ENCODE measurements at regions not wholly inside any gene's neighbourhood (a gene's known extent, or its start where the extent isn't known, plus 50 kb on each side); places are given as distances from the start of the nearest gene placed in this dataset.

DNA sequence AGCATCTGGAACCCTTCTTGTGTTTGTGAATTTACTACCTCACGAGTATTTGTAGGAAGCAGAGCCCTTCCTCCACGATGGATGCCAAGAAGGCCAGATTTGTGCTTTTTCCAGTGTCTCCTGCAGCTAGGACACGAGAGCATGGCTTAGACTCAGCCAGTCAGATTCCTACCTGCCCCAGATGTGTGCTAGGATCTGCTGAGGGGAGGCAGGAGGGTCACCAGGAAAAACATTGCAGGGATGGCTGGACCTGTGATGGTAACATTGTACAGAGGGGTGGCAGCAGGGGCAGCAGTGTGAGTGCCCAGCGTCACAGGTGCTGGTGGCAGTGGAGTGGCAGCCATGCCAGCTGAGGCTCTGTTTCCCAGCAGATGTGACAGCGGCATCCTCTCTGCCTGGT is 285.3 kb downstream of the FAM43A start:
- no peak for DNase-seq

DNA sequence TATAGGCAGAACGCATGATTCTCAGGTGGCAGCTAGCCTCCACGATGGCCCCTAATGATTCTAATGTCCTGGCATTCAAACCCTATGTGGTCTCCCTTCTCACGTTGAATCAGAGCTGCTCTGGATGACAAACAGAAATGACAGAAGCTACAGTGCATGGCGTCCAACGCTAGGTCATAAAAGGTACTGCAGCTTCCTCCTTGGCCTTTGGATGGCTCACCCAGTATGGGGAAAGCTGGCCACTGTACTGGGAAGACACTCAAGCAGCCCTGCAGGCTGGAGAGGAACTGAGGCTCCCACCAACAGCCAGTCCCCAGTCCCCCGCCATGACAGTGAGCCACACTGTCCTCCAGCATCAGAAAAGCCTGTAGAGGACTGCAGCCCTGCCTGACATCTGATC is 286.3 kb downstream of the FAM43A start:
- no peak for DNase-seq

DNA sequence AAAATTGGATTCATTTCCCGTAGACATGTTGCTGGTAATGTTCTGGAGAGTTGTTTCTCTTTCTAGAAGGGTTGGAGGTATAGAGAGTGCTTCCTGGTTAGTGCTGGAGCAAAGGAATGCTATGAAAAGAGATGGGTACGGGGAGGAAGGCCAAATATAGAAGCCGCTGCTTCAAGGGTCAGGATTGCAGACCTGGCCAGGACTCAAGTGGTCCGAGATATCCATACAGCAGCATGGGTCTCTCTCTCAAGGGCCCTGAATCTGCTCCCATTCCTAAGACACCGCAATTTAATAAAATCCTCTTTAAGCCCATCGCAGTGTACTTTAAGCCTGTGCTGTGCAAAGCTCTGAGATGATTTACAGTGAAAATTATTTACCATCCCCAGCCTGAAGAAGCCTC is 287.0 kb downstream of the FAM43A start:
- DNase-seq, result no peak

DNA sequence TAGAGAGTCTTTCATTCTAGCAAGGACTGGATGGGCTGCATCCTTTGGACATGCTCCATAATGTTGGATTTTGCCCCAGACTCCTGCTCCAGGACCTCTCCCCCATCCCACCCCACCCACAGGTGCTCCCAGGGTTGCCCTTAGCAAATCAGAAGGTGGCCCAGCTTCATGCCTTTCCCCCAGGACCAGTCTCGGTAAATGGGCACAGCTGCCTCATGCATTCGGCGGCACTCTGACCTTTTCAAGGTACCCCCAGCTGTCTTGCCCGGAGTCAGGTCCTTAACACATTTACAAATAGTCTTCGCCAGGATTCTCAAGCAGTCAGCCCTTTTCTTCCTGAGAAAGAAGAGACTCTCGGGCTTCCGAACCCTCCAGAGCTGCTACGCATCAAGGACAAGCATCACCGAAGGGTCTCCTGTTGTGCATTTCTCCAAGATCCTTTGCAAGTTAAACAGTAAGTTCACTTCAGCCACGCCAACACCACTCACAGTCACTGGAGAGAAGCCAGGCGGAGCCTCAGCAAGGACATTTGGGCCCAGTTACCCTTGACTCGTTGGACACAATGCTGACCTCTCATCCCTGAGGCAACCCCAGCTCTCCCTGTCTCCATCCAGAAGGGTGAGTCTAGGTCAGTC is 287.8 kb downstream of the FAM43A start:
- no peak for DNase-seq

DNA sequence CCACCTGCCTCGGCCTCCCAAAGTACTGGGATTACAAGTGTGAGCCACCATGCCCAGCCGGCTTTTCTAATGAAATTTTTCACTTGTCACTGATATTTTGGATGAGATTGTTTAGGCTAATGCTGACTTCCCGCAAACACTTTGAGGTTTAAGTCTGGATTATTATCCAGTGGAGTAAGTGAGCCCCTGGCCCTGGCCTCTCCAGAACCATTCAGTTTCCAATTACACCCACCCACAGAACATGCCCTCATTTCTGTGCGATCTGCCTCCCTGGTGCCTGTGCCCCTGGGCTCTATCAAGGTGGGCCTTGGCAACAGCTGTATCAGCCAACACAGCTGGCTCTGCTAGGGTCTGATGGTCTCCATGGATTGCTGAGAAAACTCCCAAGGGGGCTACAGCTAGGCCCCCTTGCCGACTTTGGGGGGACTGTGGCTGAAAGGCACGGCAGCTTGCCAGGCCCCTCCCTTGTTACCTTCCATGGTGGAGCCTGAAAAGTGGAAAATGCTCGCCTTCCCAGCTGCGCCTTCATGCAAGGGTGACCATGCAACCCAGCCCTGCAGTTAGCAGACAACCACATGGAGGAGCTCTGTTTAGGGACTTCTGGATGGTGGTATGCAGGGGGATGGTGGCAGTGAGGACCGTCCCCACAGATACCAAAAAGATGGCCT is 288.9 kb downstream of the FAM43A start:
- no peak for DNase-seq

DNA sequence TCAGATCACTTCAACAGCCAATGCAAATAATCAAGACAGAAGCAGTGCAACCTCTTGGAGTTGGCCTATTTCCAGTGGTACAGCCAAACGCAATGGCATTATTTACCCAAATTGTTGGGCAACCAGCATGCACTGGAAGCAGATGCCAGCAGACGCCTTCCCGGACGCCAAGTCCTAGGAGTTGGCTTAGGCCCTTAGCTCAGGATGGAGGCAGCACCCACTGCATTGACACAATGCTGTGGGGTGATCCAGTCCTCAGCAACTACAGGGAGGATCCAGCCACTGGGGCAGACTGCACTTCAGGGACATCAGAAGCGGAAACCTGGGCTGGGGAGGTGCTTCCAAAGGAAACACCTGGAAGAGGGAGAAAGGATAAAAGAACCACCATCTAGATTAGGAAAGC is 290.4 kb downstream of the FAM43A start:
- DNase-seq, result no peak

DNA sequence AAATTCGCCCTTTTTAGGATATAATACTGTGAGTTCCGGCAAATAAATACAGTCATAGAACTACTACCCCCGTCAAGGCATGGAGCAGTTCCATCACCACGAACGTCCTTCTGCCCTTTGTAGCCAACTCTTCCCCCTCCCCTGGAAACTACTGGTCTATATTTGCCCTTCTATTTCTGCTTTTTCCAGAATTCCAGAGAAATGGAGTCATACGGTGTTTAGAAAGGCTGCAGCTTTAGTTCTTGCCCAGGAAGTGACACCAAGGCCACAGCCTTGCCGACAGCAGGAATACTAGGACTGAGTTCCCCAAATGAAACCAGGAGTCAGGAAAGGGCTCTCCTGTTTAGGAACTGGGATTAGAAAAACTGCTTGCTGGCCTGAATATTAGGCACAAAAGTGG is 291.2 kb downstream of the FAM43A start:
- no peak for DNase-seq

DNA sequence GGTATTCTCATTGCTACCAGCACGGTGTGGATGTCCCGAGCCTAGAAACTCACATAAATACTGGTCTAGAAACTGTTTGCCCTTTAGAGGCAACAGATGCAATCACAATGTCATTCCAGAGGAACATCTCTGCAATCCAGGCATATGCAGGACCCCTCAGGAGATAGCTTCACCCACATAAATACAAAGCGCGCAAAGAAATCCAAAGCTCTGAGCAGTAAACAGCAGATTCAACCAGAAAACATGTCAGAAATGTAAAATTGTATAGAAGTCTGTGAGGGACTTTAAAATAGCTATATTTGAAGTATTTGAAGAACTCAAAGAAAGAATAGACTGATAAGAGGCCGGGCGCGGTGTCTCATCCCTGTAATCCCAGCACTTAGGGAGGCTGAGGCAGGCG is 291.7 kb downstream of the FAM43A start:
- no peak for DNase-seq

DNA sequence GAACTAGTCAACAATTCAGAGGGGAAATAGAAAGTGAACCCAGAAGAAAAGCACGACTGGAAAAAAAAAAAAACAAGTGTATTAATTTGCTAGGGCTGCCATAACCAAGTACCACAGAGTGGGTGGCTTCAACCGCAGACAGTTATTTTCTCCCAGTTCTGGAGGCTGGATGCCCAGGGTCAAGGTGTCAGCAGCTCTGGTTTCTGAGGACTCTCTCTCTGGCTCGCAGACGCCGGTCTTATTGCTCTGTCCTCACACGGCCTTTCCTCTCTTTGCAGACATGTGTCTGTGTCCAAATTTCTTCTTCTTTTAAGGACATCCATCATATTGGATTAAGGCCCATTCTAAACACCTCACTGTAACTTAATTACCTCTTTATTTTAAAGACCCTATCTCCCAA is 291.8 kb downstream of the XXYLT1 start:
- no peak for DNase-seq

DNA sequence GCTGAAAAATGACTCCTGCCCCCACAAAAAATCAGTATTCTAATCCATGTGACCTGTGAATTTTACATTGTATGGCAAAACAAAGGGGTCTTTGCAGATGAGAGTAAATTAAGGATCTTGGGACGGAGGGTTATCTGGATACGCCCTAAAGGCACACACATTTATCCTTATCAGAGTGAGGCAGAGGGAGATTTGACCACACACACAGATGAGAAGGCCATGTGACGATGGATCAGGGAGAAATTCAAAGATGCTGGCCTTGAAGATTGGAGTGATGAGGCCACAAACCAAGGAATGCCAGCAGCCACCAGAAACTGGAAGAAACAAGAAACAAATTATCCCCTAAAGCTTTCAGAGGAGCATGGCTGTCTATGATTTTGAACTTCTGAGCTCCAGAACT is 288.5 kb downstream of the XXYLT1 start:
- DNase-seq, result no peak

DNA sequence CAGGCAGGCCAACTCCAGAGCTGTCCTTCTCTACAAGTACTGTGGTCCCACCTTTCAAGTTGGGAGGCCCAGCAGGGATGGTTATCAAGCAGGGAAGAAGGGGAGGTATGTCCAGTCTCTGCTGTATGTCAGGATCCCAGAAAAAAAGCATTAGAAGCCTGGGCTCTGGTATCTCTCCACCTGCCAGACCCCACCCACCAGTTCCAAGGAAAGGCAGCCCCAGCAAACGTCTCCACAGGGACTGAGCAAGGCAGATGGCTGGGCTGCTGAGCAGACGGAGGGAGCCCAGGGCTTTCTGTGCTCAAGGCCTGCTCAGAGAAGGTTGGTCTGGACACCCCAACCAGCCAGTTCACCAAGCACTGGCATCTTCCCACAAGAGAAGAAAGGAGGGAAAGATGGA is 287.8 kb downstream of the XXYLT1 start:
- no peak for DNase-seq

DNA sequence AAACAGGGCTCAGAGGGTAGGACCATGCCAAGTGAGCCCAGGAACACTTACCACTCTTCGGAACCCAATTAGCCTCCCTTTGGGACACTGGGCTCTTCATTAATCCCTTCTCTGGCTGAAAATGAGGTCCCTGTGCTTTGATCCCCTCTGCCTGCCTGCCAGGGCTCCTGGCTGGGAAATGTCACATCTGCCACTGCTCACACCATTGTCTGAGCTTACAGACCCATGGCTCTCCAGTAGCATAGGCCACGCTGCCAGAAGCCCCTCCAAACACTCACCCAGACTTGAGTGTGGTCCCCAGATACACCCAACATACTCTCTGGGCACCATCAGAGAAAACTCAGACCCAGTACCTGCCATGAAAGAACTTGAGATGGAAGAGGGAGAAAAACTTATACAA is 287.3 kb downstream of the XXYLT1 start:
- no peak for DNase-seq

DNA sequence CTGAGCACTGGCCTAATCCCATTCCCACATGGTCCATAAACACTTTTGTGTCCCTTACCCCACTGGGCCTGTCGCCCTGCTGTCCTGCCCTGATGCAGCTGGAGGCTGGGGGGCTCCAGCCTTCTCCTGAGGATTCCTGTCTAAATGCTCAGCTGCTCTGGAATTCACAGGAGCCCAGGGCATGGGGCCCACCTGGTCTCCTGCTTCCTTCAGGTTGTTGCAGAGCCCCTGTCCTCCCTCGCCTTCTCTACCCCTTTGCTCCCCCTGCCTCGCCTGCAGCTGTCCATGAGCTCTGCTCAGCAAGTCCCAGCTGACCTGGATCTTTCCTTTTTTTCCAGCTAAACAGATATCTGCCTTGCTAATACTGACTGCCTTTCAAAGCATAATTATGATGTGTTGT is 286.9 kb downstream of the XXYLT1 start:
- DNase-seq, result no peak

DNA sequence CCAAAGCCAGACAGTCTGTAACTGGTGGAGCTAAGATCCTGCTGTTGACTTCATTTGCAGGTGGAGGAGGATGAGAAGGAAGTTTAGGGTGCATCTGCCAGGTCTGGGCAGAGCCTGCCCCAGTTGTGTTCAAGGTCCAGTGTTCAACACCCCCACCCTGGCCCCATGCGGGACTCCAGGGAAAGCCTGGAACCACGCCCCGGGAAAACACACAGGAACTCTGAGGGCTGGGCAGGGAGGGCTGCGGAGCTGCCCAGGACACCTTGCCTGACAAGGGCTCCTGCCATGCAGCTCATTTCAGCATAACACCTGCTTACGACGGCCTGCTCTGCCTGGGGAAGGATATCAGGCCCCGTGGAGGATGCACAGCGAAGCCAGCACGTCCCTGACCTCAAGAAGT is 286.3 kb downstream of the XXYLT1 start:
- DNase-seq, result no peak

DNA sequence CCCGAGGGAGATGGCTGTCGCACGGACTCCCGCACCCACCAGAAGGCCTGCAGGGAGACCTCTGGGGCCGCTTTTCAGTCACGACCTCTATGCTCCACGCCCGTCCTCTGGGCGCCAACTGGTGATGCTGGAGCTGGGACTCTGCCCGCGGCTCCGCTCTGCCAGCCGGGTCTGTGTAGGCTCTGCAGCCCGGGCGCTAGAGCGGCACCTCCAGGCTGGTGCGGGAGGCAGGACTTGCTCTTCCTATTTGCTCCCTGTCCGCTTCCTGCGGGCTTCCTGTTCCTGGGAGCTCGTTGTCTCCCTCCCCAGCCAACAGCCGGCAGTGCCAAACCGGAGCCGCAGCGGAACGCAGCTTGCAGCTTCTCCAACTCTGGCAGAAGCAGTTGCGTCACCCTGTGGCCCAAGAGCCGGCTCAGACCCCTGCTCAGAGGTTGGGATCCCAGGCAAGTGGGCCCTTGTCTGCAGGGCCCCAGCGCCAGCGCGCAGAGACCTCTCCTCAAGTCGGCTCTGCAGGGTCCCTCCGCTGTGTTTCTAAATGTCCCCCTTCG is 285.9 kb downstream of the XXYLT1 start:
- DNase-seq, result peak; percentile 48

DNA sequence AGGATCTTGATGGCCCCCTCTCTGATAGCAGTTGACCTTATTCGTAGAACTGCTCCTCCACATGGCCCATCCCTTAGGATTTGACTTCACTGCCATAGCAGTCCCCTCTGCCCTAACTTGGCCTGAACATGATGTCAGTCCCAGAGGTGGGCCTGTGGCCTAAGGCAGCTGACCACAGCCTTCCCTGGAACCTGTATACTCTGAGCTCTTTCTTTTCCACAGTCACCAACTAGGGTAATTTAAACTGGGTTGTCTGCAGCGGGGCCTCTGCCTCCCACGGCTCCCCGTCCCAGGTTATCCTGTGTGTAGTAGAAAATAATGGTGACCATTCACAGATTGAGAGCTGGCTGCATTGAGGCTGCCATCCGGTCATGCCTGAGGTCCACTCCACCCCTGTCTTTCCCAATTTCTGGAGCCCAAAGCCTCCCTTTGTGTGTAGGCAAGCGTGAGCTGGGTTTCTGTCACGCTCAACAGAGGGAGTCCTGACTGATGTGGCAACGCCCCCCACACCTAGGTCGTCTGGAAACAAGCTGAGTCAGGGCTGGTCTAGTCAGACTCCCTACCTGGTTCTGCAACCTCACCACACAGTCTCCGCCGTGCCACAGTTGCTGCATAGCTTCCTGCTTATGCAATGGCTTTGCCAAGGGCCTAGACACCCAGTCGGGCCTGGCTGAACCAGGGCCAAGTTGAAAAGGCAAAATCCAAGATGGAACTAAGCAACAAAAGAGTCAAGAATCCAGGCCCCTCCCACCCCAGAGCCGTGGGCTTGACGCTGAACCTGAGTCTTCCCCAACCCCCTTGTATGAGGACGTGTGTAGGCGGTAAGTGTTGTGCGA is 284.5 kb downstream of the XXYLT1 start:
- DNase-seq, result no peak

DNA sequence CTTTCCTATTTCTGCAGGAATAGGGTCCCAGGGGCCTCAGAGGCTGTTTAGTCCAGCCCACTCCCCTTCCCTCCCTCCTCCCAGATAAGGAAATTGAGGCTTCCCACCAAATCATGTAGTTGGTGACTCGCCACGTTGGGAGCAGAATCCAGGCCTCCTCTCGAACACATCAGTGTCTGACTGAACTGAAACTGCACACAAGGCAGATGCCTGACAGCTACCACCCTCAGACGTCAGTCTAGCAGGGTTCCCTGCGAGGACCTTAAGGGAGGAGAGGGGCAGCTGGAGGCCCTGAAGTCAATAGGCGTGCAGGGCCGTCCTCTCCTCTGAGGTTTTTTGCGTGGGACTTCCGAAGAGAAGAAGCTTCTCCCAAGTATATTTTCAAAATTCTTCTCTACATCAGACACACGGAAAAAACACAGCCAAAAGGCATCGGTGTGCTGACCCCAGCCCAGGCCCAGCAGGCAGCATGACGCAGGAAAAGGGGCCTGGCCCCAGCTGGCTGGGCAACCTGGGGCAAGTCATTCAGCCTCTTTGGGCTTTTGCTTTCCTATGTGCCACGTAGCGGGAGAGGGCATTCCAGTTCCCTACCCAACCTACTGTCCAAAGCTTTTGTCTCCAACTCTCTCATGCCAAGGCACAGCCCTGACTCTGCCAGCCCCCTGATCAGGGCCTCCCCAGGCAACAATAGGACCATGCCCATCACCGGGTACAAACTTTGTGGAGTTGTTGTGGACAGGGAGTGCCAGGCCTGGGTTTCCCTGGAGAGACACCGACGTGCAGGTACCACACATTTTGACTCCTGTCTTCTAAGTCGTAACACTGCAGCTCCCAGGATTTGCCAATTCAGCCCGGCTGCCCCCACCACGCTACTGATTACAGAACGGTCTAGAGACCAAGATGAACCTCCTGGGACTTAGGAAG is 283.1 kb downstream of the XXYLT1 start:
- DNase-seq, result no peak

DNA sequence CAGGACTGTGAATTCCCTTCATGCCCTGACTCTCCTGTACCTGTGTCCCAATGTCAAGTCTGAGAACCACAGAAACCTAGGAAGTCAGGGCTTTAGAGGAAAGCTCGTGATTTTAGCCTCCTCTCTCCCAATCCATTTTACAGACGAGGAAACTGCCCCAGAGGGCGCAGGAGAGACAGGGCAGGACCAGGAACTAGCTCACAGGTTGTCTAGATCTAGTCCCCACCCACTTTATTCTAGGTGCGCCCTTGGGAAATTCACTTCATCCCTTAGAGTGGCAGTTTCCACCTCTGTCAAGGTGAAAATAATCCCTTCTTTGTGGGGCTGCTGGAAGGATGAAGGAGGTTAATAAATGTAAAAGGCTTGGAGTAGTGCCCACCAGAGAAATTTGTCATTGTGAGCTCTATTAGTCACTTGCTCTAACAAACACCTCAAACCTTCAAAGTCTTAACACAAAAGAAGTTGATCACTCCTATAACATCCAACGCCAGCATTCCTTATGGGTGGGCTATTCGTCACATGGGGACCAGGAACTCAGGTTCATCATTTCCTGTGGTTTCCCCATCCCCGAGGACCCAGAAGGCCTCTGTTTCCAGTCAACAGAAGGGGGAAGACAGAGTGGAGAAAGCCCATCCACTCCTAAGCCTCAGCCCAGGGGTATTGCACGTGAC is 282.3 kb downstream of the XXYLT1 start:
- DNase-seq, result no peak

DNA sequence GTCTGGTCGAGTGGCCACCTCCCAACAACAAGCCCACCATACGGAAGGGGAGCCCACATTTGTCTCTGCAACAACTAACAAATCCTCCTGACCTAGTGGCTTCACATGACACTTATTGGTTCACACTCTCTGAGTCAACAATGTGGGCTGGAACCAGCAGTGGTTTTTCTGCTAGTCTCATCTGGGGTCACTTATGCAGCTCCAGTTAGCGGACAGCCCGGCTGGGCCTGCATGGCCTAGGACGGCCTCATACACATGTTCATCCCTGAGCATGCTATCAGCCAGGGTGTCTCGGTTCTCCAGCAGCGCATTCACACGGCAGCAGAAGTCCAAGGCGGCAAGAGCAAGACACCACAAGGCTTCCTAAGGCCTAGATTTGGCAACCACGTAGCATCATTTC is 281.7 kb downstream of the XXYLT1 start:
- DNase-seq, result no peak

DNA sequence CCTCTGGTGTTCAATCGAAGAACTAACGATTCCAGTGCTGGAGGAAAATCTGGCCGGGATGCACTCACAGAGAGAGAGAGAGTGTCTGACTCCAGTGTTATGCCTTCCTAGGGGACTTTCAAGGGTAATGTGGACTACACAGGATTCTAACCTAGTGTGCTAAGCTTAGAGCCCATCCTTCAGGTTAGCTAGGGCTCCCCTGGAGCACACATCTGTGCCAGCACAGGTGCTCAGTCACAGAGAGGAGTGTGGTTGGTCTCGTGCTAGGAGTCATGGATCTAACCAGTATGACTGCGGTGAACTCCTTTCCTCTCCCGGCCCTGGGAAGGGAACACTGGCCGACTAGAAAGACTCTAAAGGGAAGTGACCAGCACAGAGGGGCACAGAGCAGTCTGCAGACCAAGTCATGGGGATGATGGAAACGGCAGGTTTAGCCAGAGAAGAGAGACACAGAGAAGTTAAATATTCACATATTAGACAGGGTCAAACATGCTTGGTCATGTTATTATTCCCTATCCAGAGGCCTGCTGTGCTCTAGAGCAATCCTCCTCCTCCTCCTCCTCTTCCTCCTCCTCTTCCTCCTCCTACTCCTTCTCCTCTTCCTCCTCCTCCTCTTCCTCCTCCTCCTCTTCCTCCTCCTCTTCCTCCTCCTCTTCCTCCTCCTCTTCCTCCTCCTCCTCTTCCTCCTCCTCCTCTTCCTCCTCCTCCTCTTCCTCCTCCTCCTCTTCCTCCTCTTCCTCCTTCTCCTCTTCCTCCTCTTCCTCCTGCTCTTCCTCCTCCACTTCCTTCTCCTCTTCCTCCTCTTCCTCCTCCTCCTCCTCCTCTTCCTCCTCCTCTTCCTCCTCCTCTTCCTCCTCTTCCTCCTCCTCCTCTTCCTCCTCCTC is 280.3 kb downstream of the XXYLT1 start:
- no peak for DNase-seq

Data from muscle of arm (tissue), 1 donor.